Jurkat, Clone E6-1 (cell line): ENCODE measurements at regions not wholly inside any gene's neighbourhood (a gene's known extent, or its start where the extent isn't known, plus 50 kb on each side); places are given as distances from the start of the nearest gene placed in this dataset.

ENCODE experiments used
- DNase-seq: peaks from one replicate; pipeline ENCODE4 v3.0.0-alpha.2; 2011; ENCODE audit warnings: low read depth, low spot score
- H3K4me3 ChIP-seq: 2 replicates; pipeline ENCODE4 v1.5.1; 2011; ENCODE audit warnings: mild to moderate bottlenecking, low read length, control low read depth, moderate library complexity

DNA sequence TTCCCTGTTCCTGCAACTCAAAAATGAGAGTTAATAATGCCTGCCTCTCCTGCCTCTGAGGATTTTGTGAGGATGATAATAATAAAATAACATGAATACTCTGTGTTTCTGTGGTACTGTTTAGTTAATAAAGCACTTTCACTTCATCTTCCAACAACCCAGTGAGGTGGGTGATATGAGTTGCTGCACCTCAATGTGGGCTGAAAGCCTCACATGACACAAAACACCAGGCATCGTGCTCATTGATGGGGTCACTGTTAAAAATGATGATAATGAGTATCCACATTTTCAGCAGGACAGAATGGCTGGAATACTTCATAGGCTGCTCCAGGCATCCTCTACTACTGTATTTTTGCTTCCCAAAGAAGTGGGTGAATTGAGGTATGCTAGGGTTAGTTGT is 222.8 kb upstream of the NRP1 start:
- DNase-seq: no peak
- no peak overlapping the region for H3K4me3 ChIP-seq

DNA sequence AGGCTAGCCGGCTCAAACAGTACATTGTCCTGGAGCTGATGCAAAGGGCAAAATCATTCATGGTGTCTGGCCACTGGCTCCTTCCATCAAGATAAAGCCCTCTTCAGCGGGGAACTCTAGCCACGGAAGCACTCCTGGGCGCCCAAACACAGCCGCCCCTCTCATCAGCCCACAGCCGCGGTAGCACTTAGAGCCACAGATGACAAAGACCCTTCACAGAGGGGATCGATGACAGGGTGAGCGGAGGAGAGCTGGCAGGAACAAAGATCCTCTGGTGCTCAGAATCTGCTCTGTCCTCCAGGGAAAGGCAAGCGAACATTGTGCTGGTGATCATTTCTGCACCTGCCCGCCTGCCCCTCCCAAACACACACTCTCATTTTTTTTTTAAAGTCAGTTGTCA is 222.2 kb upstream of the NRP1 start:
- H3K4me3 ChIP-seq: no peak overlapping the region
- DNase-seq: no peak

DNA sequence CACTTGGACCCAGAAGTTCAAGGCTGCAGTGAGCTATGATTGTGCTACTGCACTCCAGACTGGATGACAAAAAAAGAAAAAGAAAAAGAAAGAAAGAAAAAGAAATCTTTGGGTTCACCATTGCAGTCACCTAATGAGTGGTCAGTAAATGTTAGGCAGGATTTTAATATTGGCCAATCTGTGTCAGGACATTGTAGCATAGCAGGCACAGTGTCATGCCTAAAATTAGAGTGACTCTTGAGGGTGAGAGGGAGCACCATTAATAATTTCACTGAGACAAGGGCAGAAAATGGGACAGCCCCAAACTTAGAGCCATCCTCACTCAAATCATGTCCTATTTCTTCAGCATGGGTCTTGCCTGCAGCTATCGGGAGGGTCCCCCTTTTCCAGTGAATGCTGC is 221.6 kb upstream of the NRP1 start:
- no peak overlapping the region for H3K4me3 ChIP-seq
- no peak for DNase-seq

DNA sequence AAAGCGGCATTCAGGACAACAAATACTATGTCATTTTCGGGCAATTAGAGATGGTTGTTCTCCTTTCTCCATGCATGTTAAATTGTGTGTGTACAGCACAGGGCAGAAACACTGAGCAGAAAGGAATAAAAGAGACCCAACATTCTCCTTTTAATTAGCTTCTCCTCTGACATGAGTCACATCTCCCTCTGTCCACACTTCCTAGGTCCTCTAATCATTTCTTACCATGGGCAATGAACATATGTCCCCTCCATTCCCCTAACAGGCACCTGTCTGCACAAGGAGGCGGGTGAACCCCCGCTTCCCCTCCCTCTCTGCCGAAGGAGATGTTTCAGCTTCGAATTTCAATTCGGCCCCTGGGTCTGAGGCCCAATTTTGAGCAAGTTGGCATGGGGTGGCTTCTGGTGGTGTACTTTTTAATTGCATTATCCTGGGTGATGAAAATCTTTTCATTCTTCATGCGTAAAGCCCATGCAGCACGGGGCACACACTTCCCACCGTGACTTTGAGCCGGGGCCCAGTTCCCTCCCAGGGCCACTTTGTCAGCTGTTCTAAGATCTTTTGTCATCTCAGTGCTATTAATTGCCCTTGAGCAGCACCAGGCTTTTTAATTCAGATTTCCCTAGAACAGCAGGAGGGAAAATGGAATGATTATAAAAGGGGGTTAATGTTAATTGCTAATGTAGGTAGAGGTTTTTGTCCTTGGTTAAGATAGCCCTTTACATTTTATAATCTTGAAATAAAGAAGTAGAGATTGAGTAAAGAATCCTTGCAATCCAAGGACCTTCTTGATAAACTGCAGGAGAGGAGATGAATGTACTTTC is 219.5 kb upstream of the NRP1 start:
- no peak overlapping the region for H3K4me3 ChIP-seq
- DNase-seq: no peak

DNA sequence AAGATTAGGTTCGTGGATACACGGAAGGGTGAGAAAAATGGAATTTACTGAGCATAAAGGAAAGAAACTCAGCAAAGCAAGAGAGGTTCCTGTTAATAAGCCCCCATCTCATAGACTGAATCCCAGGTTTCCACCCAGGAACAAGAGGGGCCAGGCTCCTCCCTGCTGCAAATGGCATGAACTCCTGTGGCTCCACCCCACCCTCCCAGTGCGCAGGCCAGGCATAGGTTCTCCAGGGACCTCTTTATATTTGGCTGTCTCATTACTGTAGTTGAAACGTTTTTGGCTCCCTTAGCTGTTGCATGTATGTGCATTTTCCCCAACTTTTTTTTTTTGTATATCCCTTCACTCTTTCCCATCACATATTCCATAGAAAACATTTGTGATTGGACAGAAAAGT is 217.8 kb upstream of the NRP1 start:
- DNase-seq: no peak
- no peak overlapping the region for H3K4me3 ChIP-seq

DNA sequence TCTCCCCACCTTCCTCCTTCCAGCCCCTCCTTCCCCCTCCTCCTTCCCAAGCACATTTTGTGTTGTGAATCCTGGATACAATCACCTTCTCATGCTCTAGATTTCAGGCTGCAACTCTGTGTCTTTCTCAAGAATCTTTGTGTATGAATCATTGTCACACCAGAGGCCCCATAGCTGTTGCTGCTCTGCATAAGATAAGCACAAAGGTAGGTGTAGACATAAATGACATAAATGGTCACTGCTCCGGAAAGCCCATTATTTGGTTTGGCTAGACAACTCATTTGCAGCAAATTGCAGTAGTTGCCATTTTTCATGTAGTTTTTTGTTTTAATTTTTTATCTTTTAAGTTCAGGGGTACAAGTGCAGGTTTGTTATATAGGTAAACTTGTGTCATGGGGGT is 216.3 kb upstream of the NRP1 start:
- no peak overlapping the region for H3K4me3 ChIP-seq
- DNase-seq: no peak

DNA sequence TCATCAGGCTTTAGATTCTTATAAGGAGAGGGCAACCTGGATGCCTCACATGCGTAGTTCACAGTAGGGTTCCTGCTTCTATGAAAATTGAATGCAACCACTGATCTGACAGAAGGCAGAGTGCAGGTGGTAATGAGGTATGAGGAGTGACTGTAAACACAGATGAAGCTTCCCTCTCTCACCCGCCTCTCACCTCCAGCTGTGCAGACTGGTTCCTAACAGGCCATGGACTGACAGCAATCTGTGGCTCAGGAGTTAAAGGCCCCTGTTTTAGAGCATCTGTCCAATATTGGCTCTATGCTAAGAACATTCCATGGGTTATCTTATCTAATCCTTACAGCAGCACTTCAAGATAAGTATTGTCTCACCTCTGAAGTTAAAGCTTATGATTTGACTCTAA is 213.5 kb upstream of the NRP1 start:
- H3K4me3 ChIP-seq: no peak overlapping the region
- DNase-seq: no peak

DNA sequence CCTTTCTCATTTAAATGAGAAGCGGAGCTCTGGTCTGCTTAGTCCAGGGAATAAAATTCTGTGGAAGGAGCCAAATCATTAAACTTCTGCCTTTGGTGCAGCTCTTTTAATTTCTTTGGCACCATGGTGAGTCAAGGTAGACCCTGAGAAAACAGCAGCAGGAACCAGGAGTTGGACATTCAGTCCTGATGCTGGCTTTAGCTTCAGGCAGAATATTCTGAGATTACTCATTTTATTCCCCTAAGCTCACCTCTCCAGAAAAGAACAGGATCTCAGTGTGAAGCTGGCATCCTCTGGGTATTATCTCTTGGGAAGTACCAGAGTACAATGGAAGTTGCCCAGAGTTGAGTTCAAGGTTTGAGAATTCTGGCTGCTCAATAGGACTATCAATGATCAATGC is 211.6 kb upstream of the NRP1 start:
- no peak for DNase-seq
- no peak overlapping the region for H3K4me3 ChIP-seq

DNA sequence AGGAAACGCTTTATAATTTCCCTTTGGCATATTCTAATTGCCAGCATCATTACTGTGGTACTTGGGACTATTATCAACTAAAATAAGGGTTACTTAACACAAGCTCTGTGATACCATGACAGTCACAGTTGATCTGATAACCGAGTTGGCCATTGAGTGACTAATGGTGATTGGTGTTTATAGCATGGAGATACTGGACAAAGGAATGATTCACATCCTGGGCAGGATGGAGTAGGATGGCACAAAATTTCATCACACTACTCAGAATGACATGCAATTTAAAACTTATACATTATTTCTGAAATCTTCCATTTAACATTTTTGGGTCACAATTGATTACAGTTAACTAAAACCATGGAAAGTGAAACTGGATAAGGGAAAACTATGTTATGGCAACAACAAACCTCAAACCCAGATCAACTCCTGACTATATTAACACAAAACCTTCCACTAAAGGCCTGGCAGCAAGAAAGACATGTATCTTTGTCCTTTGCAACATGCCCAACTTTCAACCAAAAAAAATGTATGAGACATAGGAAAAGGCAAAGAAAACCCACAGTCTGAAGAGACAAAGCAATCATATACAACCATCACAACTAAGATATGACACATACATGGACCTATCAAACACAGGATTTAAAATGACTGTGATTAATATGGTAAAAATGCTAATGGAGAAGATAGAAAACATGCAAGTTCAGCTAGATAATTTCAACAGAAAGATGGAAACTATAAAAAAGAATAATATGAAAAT is 208.5 kb upstream of the NRP1 start:
- no peak for DNase-seq

DNA sequence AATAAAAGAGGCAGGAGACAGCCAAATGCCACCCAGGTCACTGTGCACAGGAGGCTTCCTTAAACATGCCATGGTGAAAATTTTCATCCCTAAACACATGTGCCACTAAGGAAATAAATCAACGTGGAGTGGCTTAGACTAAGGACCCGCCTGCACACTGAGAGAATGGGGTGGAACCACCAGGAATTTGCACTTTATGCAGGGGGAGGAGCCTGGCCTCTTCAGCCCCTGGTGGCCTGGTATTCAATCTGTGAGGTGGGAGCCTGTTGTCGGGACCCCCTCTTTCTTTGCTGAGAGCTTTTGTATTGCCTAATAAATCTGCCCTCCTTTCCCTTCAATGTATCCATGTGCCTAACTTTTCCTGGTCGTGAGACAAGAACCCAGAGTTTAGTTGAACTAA is 204.6 kb upstream of the NRP1 start:
- no peak for DNase-seq
- H3K4me3 ChIP-seq: no peak overlapping the region

More for the DNA sequence above, 208.5 kb upstream of the NRP1 start:
- no peak overlapping the region for H3K4me3 ChIP-seq

DNA sequence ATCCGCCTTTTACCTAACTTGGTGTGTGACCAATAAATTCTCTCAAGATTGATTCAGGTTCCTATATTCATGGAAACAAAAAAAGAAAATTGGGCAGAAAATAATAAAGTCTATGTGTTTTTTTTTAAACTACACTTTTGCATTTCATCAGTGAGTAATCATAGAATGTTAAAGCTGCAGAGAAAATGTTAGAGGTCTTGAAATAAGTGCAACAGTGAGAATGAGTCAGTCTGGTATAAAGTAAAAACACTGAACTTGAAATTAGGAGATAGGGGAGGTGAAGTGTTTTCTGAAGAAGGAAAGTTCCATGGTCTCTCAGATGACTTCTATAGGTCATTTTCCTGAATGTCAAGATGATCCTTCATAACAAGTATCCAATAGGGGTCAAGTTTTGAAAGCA is 202.6 kb upstream of the NRP1 start:
- no peak for DNase-seq
- no peak overlapping the region for H3K4me3 ChIP-seq

DNA sequence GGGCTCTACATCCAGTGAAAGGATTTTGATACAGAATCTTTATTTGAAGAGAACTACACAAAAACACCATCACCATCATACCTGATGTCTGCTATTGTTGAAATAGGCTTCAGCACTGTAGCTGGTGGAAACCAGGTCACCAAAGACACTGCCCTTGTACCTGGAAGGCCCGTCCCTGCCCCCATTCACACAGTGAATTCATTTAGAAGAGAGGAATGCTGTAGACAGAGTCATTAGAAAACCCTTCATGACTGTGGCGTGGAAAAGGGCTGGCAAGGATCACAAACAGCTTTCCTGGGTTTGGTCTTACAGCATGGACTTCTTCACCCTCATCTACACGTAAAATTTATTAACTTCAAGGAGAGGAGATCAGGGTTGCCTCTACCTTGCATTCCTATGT is 202.0 kb upstream of the NRP1 start:
- no peak overlapping the region for H3K4me3 ChIP-seq
- DNase-seq: no peak

DNA sequence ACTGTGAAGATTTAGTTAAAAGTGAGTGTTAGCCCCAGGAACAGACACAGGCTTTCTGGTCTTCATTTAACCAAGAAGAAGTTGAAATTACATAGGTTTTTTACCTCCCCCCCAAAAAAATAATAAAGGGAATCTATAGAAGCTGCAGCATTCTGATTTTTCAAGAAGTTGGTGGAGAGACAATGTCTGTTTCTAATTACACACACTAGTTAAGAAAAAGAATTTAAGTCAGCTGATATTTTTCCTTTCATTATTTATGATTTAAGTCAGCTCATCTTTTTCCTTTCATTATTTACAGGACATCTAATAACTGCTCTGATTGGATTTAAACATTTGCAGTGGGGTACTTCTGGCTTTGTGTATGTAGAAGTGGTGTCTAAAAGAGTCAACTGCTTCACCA is 201.4 kb upstream of the NRP1 start:
- no peak overlapping the region for H3K4me3 ChIP-seq
- no peak for DNase-seq

DNA sequence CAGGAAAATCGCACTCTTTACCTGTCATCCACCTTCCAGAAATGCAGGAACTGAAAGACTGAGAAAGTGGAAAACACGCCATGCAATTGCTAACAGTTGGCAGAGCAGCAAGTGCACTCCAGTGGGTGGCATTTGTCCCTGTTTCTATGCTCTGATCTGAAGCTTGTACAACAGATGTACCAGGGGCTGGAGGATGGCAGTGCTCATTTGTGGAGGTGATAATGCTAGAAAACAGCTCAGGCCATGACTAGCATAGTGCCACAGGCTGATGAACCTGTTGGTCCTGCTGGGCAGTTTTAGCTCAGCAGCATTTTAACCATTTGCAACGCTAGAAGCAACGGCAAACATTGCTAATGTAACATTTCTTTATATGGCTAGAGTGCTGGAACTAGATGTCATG is 199.9 kb upstream of the NRP1 start:
- no peak for DNase-seq
- no peak overlapping the region for H3K4me3 ChIP-seq

DNA sequence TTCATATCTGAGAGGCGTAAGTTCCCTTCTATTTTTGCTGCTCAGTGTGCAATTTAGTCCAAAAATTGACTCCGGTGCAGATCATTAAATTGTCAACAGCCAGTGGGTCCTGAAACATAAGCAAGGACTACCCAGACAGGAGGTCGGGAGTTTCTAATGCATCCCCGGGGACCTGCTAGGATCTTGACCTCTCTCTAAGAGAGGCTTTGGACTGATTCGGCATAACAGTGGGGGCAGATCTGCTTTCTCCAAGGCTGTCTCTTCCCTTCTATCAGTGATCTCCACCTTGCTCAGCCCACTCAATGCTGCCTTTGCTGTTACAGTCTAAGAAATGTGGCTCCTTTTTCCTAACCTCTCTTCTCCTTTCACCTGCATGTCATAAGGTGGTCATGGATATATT is 199.1 kb upstream of the NRP1 start:
- H3K4me3 ChIP-seq: no peak overlapping the region
- DNase-seq: no peak

DNA sequence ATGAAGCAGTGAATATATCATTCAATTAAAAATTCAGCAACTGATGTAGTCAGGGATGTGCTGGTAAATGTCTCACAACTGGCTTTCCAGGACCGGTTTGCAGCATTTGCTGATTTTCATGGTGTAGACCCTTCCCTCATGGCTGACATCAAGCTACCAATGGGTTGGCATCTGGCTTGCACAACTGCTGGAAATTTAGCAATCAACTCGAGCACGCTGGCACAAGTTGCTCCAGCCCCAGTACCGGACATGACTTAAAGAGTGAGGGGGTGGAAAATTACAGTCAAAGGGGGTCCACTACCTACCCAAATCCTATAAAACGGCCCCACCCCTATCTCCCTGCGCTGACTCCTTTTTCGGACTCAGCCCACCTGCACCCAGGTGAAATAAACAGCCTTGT is 198.4 kb upstream of the NRP1 start:
- no peak for DNase-seq
- H3K4me3 ChIP-seq: no peak overlapping the region

DNA sequence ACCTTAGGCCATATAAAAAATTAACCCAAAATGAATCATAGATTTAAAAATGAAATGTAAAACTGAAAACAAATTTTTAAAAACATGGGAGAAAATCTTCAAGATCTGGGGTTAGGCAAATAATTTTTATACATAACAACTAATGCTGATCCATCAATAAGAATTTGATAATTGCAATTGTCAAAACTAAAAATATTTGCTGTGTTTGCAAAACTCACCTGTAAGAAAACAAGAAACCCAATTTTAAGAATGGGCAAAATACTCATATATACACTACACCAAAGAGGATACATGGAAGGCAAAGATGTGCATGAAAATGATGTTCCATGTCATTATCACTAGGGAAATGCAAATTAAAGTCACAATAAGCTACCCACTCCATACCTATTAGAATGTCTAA is 194.8 kb upstream of the NRP1 start:
- DNase-seq: no peak
- H3K4me3 ChIP-seq: no peak overlapping the region

DNA sequence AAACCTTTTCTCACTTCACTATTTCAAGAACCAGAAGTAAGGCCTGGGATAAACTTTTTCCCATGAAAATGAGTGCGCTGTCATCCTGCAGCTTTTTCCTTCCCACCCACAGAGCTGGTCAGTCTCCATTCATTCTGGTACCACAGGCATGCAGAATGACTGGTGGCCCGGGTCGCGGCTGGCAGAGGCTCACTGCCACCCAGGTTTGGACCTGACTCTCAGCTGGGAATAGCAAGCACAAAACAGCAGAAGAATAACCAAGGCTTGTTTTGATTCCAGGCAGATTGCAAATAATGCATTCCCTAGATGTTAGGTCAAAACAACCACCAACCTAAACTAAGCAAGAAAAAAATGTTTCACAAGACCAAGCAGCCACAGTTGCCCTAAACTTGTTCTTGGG is 190.5 kb upstream of the NRP1 start:
- H3K4me3 ChIP-seq: no peak overlapping the region
- no peak for DNase-seq

DNA sequence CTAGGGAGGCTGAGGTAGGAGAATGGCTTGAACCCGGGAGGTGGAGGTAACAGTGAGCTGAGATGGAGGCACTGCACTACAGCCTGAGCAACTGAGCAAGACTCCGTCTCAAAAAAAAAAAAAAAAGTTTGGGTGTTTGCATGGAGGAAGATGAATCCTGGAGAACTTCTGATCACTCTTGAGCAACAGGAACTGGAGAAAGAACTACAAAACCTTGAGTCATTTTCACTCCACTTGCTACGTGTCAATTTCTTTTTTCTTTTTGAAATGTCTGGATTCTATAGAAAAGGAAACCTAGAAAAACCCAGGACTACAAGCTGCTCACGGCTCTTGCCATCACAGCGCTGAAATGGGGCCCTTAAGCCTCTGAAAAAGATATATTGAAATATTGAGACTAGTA is 189.6 kb upstream of the NRP1 start:
- DNase-seq: no peak

DNA sequence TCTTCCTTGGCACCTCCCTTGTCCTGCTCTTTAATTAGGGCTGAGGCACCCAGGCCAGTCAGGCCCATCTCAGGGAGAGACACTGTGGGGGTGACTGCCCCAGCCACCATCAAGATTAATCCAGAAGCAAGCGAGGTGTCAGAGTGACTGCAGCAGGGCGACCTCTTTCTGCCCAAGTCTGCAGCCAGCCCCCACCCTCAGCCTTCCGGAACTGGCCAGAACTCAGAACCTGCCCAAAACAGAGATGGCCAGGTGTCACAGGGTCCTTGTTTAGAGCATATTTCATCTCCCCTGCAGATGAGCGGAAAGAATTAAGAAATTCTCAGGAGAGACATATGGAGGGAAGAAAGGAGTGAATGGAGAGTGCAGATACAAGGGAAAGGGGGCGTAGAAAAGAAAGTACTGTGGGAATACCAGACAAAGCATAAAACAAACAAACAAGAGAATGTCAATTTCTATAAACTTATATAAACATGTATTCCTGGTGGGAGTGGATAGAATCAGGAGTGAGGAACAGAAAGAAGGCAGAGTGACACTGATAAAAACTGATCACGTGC is 188.8 kb upstream of the NRP1 start:
- no peak for DNase-seq
- no peak overlapping the region for H3K4me3 ChIP-seq

More for the DNA sequence above, 189.6 kb upstream of the NRP1 start:
- H3K4me3 ChIP-seq: no peak overlapping the region

DNA sequence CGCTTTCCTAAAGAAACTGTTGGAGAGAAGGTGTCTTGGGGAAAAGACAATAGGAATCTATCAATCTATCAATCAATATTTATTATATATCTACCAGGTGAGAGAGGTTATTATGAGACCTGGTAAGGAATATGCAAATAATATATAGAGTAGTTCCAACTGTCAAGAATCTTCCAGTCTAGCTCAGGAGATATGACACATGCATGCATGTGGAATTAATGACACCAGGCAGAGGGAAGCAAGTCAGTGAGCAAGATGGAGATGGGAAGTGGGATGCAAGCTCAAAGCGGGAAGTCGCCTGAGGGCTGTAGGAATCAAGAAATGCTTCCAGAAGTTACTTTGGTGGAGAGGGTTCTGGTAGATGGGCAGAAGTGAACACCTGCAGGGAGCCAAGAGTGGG is 187.4 kb upstream of the NRP1 start:
- DNase-seq: no peak
- H3K4me3 ChIP-seq: no peak overlapping the region
